ENCODE measurements at regions not wholly inside any gene's neighbourhood (a gene's known extent, or its start where the extent isn't known, plus 50 kb on each side); places are given as distances from the start of the nearest gene placed in this dataset.
"Not testable (repeated sequence)": the region's sequence is repeated elsewhere in the genome, so short reads cannot be mapped to it uniquely, and the experiment has no call there.

- ATAC-seq (ENCODE audit: poor library complexity), result no peak
- no peak for DNase-seq
- intact Hi-C loops (cut with DNase I), result no loop called here
Observed at GRCh38 chr3:182631183-182632076, 161.9 kb upstream of the ATP11B start.

- DNase-seq, result no peak
- ATAC-seq (ENCODE audit: poor library complexity), result no peak
- intact Hi-C loops (cut with DNase I), result no loop called here
Observed at GRCh38 chr3:182632077-182632393, 161.3 kb upstream of the ATP11B start.

- intact Hi-C loops (cut with DNase I), result no loop called here
- ATAC-seq (ENCODE audit: poor library complexity) (no peak), DNase-seq (no peak)
Observed at GRCh38 chr3:182633186-182633585, 160.1 kb upstream of the ATP11B start.

- no peak for ATAC-seq (ENCODE audit: poor library complexity)
- no peak for DNase-seq
- intact Hi-C loops (cut with DNase I), result no loop called here
Observed at GRCh38 chr3:182636646-182637045, 156.7 kb upstream of the ATP11B start.

GRCh38 chr3:182637350-182638110 is 155.8 kb upstream of the ATP11B start:
- DNase-seq (no peak), ATAC-seq (ENCODE audit: poor library complexity) (no peak)

GRCh38 chr3:182644013-182644412 is 149.3 kb upstream of the ATP11B start:
- ATAC-seq (ENCODE audit: poor library complexity), result no peak
- DNase-seq, result no peak
- intact Hi-C loops (cut with DNase I), result no loop called here

More at GRCh38 chr3:182637350-182638110, 155.8 kb upstream of the ATP11B start:
- intact Hi-C loops (cut with DNase I), result no loop called here

GRCh38 chr3:182644790-182645433 is 148.4 kb upstream of the ATP11B start:
- no peak for DNase-seq
- intact Hi-C loops (cut with DNase I), result no loop called here
- ATAC-seq (ENCODE audit: poor library complexity), result no peak

- no peak for DNase-seq
- no peak for ATAC-seq (ENCODE audit: poor library complexity)
- intact Hi-C loops (cut with DNase I), result no loop called here
Observed at GRCh38 chr3:182650568-182651128, 142.7 kb upstream of the ATP11B start.

- DNase-seq, result no peak
- ATAC-seq (ENCODE audit: poor library complexity), result no peak
- intact Hi-C loops (cut with DNase I), result no loop called here
Observed at GRCh38 chr3:182651461-182651860, 141.8 kb upstream of the ATP11B start.

- intact Hi-C loops (cut with DNase I); ATAC-seq (ENCODE audit: poor library complexity); DNase-seq: not testable (repeated sequence)
Observed at GRCh38 chr3:182653065-182653464, 140.2 kb upstream of the ATP11B start.

GRCh38 chr3:182668541-182668940 is 124.8 kb upstream of the ATP11B start:
- DNase-seq (no peak), ATAC-seq (ENCODE audit: poor library complexity) (no peak)
- intact Hi-C loops (cut with DNase I), result no loop called here

GRCh38 chr3:182668974-182669373 is 124.3 kb upstream of the ATP11B start:
- DNase-seq, result no peak
- intact Hi-C loops (cut with DNase I), result no loop called here
- ATAC-seq (ENCODE audit: poor library complexity), result no peak

GRCh38 chr3:182671541-182671940 is 121.8 kb upstream of the ATP11B start:
- intact Hi-C loops (cut with DNase I), result no loop called here
- ATAC-seq (ENCODE audit: poor library complexity), result no peak
- DNase-seq, result no peak

- intact Hi-C loops (cut with DNase I), result no loop called here
- ATAC-seq (ENCODE audit: poor library complexity) (no peak), DNase-seq (no peak)
Observed at GRCh38 chr3:182671942-182672341, 121.4 kb upstream of the ATP11B start.

GRCh38 chr3:182673336-182673735 is 120.0 kb upstream of the ATP11B start:
- intact Hi-C loops (cut with DNase I), result no loop called here
- no peak for ATAC-seq (ENCODE audit: poor library complexity)

GRCh38 chr3:182682263-182683241 is 110.8 kb upstream of the ATP11B start:
- ATAC-seq (ENCODE audit: poor library complexity) (peak; percentile 92), DNase-seq (peak; percentile 50)
- intact Hi-C loops (cut with DNase I), result no loop called here

More at GRCh38 chr3:182673336-182673735, 120.0 kb upstream of the ATP11B start:
- no peak for DNase-seq

- DNase-seq, result no peak
- intact Hi-C loops (cut with DNase I), result no loop called here
- peak; percentile 92 for ATAC-seq (ENCODE audit: poor library complexity)
Observed at GRCh38 chr3:182683453-182683852, 109.9 kb upstream of the ATP11B start.

- intact Hi-C loops (cut with DNase I), result no loop called here
- no peak for ATAC-seq (ENCODE audit: poor library complexity)
- no peak for DNase-seq
Observed at GRCh38 chr3:182683858-182684257, 109.4 kb upstream of the ATP11B start.

Data from Right ventricle myocardium superior (tissue), 1 donor.